DMS53 treated with DMSO at 0.1 percent for 48 hours (cell line): ENCODE measurements at regions not wholly inside any gene's neighbourhood (a gene's known extent, or its start where the extent isn't known, plus 50 kb on each side); places are given as distances from the start of the nearest gene placed in this dataset.
"Not testable (repeated sequence)": the region's sequence is repeated elsewhere in the genome, so short reads cannot be mapped to it uniquely, and the experiment has no call there.

ENCODE experiments used
- DNase-seq: peaks from one replicate; lab custom pipeline; 2025; ENCODE audit not compliant: unreplicated experiment; lab: John Stamatoyannopoulos, UW

GRCh38 chr10:126722726-126723125 lies 52.2 kb upstream of the C10orf90 start:
- no peak for DNase-seq

GRCh38 chr10:126723226-126723625 lies 52.7 kb upstream of the C10orf90 start:
- DNase-seq, result no peak

GRCh38 chr10:126729314-126729870 lies 58.9 kb upstream of the C10orf90 start:
- DNase-seq, result no peak

GRCh38 chr10:126730856-126731609 lies 60.5 kb upstream of the C10orf90 start:
- no peak for DNase-seq

GRCh38 chr10:126731610-126731990 lies 61.1 kb upstream of the C10orf90 start:
- no peak for DNase-seq

- no peak for DNase-seq
Measured at GRCh38 chr10:126732308-126732707, 61.8 kb upstream of the C10orf90 start.

GRCh38 chr10:126732868-126733267 lies 62.4 kb upstream of the C10orf90 start:
- DNase-seq, result no peak

- no peak for DNase-seq
Measured at GRCh38 chr10:126734015-126734414, 63.5 kb upstream of the C10orf90 start.

- DNase-seq, result no peak
Measured at GRCh38 chr10:126734967-126735366, 64.5 kb upstream of the C10orf90 start.

- no peak for DNase-seq
Measured at GRCh38 chr10:126736142-126736541, 65.6 kb upstream of the C10orf90 start.

- DNase-seq, result no peak
Measured at GRCh38 chr10:126736727-126737126, 66.2 kb upstream of the C10orf90 start.

GRCh38 chr10:126738001-126738400 lies 67.5 kb upstream of the C10orf90 start:
- no peak for DNase-seq

- DNase-seq, result no peak
Measured at GRCh38 chr10:126744571-126744970, 74.1 kb upstream of the C10orf90 start.

- DNase-seq, result peak; percentile 73
Measured at GRCh38 chr10:126749015-126749655, 78.6 kb upstream of the C10orf90 start.

GRCh38 chr10:126754966-126755365 lies 84.5 kb upstream of the C10orf90 start:
- no peak for DNase-seq

GRCh38 chr10:126758867-126759266 lies 88.4 kb upstream of the C10orf90 start:
- DNase-seq, result no peak

GRCh38 chr10:126759531-126759930 lies 89.0 kb upstream of the C10orf90 start:
- peak; percentile 12 for DNase-seq

GRCh38 chr10:126766646-126767045 lies 96.2 kb upstream of the C10orf90 start:
- DNase-seq, result not testable (repeated sequence)

GRCh38 chr10:126770809-126771208 lies 100.3 kb upstream of the C10orf90 start:
- DNase-seq, result no peak

GRCh38 chr10:126776168-126776567 lies 105.7 kb upstream of the C10orf90 start:
- no peak for DNase-seq

GRCh38 chr10:126777714-126778113 lies 107.2 kb upstream of the C10orf90 start:
- no peak for DNase-seq

- no peak for DNase-seq
Measured at GRCh38 chr10:126781450-126782216, 111.1 kb upstream of the C10orf90 start.
